Body of pancreas (tissue), 4 donors: ENCODE measurements at regions not wholly inside any gene's neighbourhood (a gene's known extent, or its start where the extent isn't known, plus 50 kb on each side); places are given as distances from the start of the nearest gene placed in this dataset.

Experiments
- ATAC-seq: fragments of 150-250 bp; one replicate; pipeline ENCODE4 v1.9.1; 2016
- DNase-seq, 4 donors: peaks; one replicate each; pipeline ENCODE4 v3.0.0-alpha.2; 2019
- H3K27ac ChIP-seq, 4 donors: fragments of 200-600 bp; sonication (generic); 1 replicate in 3 of 4; 2 replicates in 1 of 4; pipeline versions ENCODE4 v1.5.1 to v1.6.1; 2016 to 2019; ENCODE audit warnings: mild to moderate bottlenecking in 1 of 4, mixed read lengths in 1 of 4, moderate library complexity in 1 of 4
- H3K27me3 ChIP-seq, 2 donors: fragments of 200-600 bp; sonication (generic); one replicate each; pipeline ENCODE4 v1.6.0; 2016; ENCODE audit warnings: mild to moderate bottlenecking in 1 of 2
- H3K36me3 ChIP-seq, 2 donors: fragments of 200-600 bp; sonication (generic); replicated peaks in 1 of 2; 2 replicates each; pipeline ENCODE4 v1.5.1; 2016; ENCODE audit warnings: low read depth in 2 of 2; ENCODE audit not compliant: insufficient read depth in 1 of 2
- H3K4me1 ChIP-seq: fragments of 200-600 bp; sonication (generic); one replicate; pipeline ENCODE4 v1.6.0; 2016
- H3K4me3 ChIP-seq, 2 donors: fragments of 200-600 bp; sonication (generic); 1 replicate in 1 of 2; 2 replicates in 1 of 2; pipeline ENCODE4 v1.5.1; 2016 to 2019
- H3K9me3 ChIP-seq, 3 donors: fragments of 200-600 bp; sonication (generic); 1 replicate in 2 of 3; 2 replicates in 1 of 3; pipeline ENCODE4 v1.5.1; 2016
- CTCF ChIP-seq, 7 experiments: fragments of 450-650 bp in 4 of 7; fragments of 200-600 bp in 3 of 7; sonication (generic) in 3 of 7; IDR thresholded peaks; one replicate each; pipeline ENCODE4 v1.5.1; 2016 to 2019; ENCODE audit warnings: antibody characterized with exemption in 7 of 7
- POLR2A ChIP-seq, 3 donors: fragments of 450-650 bp; IDR thresholded peaks; one replicate each; pipeline ENCODE4 v1.6.1; 2016; ENCODE audit warnings: antibody characterized with exemption in 3 of 3, mild to moderate bottlenecking in 2 of 3
- WGBS, 2 donors: methylation state at CpG; one replicate each; pipeline ENCODE4 v1.1.5; 2017; 5-methylcytosine and 5-hydroxymethylcytosine counted together
- intact Hi-C: fragments of 100-400 bp; cut with DNase I; formaldehyde crosslinking; loops from one replicate; pipeline ENCODE4 v1.15.1; 2023

GRCh38 chr4:135032670-135033069, 831.1 kb upstream of the PABPC4L start:
- DNase-seq: no peak
- ATAC-seq: no peak
- Histone ChIP-seq H3K9me3 (no peaks in the 10 kb centered on the region), H3K27me3 (no peaks in the 10 kb centered on the region), H3K27ac (no peak overlapping the region), H3K4me3 (no peak overlapping the region), H3K4me1 (no peaks in the 10 kb centered on the region), H3K36me3 (no peaks in the 10 kb centered on the region)
- WGBS, 2 donors: 36 to 40% methylated on average over 1 of the region's 1 CpG
- intact Hi-C loops: no loop called here
- TF ChIP-seq CTCF (IDR thresholded peaks at IDR 0.05) (no peak), POLR2A (IDR thresholded peaks at IDR 0.05) (no peak)

GRCh38 chr4:135015771-135016170, 814.2 kb upstream of the PABPC4L start:
- 71 to 75% methylated on average over 5 of the region's 5 CpGs for WGBS, 2 donors
- intact Hi-C loops: no loop called here
- Histone ChIP-seq H3K9me3 (no peaks in the 10 kb centered on the region), H3K27ac (no peak overlapping the region), H3K27me3 (no peaks in the 10 kb centered on the region), H3K36me3 (no peaks in the 10 kb centered on the region), H3K4me3 (no peak overlapping the region), H3K4me1 (no peaks in the 10 kb centered on the region)
- no peak for ATAC-seq
- TF ChIP-seq POLR2A (IDR thresholded peaks at IDR 0.05) (no peak), CTCF (IDR thresholded peaks at IDR 0.05) (no peak)
- DNase-seq: no peak

- Histone ChIP-seq H3K27me3 (no peaks in the 10 kb centered on the region), H3K4me3 (no peak overlapping the region), H3K27ac (no peak overlapping the region), H3K36me3 (no peaks in the 10 kb centered on the region), H3K9me3 (no peaks in the 10 kb centered on the region), H3K4me1 (no peaks in the 10 kb centered on the region)
- intact Hi-C loops: no loop called here
- DNase-seq: no peak
- 63 to 79% methylated on average over 3 of the region's 3 CpGs for WGBS, 2 donors
- no peak for TF ChIP-seq CTCF (IDR thresholded peaks at IDR 0.05)
- TF ChIP-seq POLR2A (IDR thresholded peaks at IDR 0.05): no peak
- no peak for ATAC-seq
Measured at GRCh38 chr4:135007400-135007799, 805.8 kb upstream of the PABPC4L start.

GRCh38 chr4:134999169-134999568, 797.6 kb upstream of the PABPC4L start:
- Histone ChIP-seq H3K4me3 (no peak overlapping the region), H3K27ac (no peak overlapping the region), H3K4me1 (no peaks in the 10 kb centered on the region), H3K27me3 (no peaks in the 10 kb centered on the region), H3K9me3 (no peaks in the 10 kb centered on the region), H3K36me3 (no peaks in the 10 kb centered on the region)
- intact Hi-C loops: no loop called here
- ATAC-seq (no peak), DNase-seq (no peak)
- no peak for TF ChIP-seq POLR2A (IDR thresholded peaks at IDR 0.05)
- no peak for TF ChIP-seq CTCF (IDR thresholded peaks at IDR 0.05)
- 66 to 75% methylated on average over 2 of the region's 2 CpGs for WGBS, 2 donors

GRCh38 chr4:134961963-134962362, 760.4 kb upstream of the PABPC4L start:
- intact Hi-C loops: no loop called here
- Histone ChIP-seq H3K9me3 (no peaks in the 10 kb centered on the region), H3K4me1 (no peaks in the 10 kb centered on the region), H3K4me3 (no peak overlapping the region), H3K27ac (no peak overlapping the region), H3K27me3 (no peaks in the 10 kb centered on the region), H3K36me3 (no peaks in the 10 kb centered on the region)
- no peak for ATAC-seq
- TF ChIP-seq POLR2A (IDR thresholded peaks at IDR 0.05) (no peak), CTCF (IDR thresholded peaks at IDR 0.05) (no peak)
- no peak for DNase-seq
- WGBS, 2 donors: 55 to 56% methylated on average over 3 of the region's 3 CpGs
